ENCODE measurements at regions not wholly inside any gene's neighbourhood (a gene's known extent, or its start where the extent isn't known, plus 50 kb on each side); places are given as distances from the start of the nearest gene placed in this dataset.
"Not testable (repeated sequence)": the region's sequence is repeated elsewhere in the genome, so short reads cannot be mapped to it uniquely, and the experiment has no call there.

GRCh38 chr12:127582074-127582473, 684.9 kb upstream of the TMEM132C start:
- no peak for DNase-seq (ENCODE audit: low spot score)

- no peak for DNase-seq (ENCODE audit: low spot score)
These were observed 683.9 kb upstream of the TMEM132C start for GRCh38 chr12:127583041-127583440.

GRCh38 chr12:127588249-127588648, 678.7 kb upstream of the TMEM132C start:
- peak; percentile 79 for DNase-seq (ENCODE audit: low spot score)

- no peak for DNase-seq (ENCODE audit: low spot score)
These were observed 677.4 kb upstream of the TMEM132C start for GRCh38 chr12:127589541-127589940.

- DNase-seq (ENCODE audit: low spot score): no peak
These were observed 676.1 kb upstream of the TMEM132C start for GRCh38 chr12:127590868-127591267.

GRCh38 chr12:127592245-127592644, 674.7 kb upstream of the TMEM132C start:
- DNase-seq (ENCODE audit: low spot score): no peak

GRCh38 chr12:127594351-127594970, 672.5 kb upstream of the TMEM132C start:
- no peak for DNase-seq (ENCODE audit: low spot score)

GRCh38 chr12:127595506-127595905, 671.5 kb upstream of the TMEM132C start:
- DNase-seq (ENCODE audit: low spot score): no peak

GRCh38 chr12:127596891-127597290, 670.1 kb upstream of the TMEM132C start:
- no peak for DNase-seq (ENCODE audit: low spot score)

GRCh38 chr12:127599436-127599835, 667.5 kb upstream of the TMEM132C start:
- DNase-seq (ENCODE audit: low spot score): no peak

- no peak for DNase-seq (ENCODE audit: low spot score)
These were observed 666.8 kb upstream of the TMEM132C start for GRCh38 chr12:127600211-127600610.

GRCh38 chr12:127606476-127607015, 660.4 kb upstream of the TMEM132C start:
- DNase-seq (ENCODE audit: low spot score): no peak

- no peak for DNase-seq (ENCODE audit: low spot score)
These were observed 659.7 kb upstream of the TMEM132C start for GRCh38 chr12:127607146-127607725.

GRCh38 chr12:127608359-127608758, 658.6 kb upstream of the TMEM132C start:
- DNase-seq (ENCODE audit: low spot score): not testable (repeated sequence)

GRCh38 chr12:127613056-127613455, 653.9 kb upstream of the TMEM132C start:
- DNase-seq (ENCODE audit: low spot score): no peak

GRCh38 chr12:127619869-127620734, 646.9 kb upstream of the TMEM132C start:
- no peak for DNase-seq (ENCODE audit: low spot score)

GRCh38 chr12:127620735-127621355, 646.1 kb upstream of the TMEM132C start:
- no peak for DNase-seq (ENCODE audit: low spot score)

- DNase-seq (ENCODE audit: low spot score): no peak
These were observed 645.6 kb upstream of the TMEM132C start for GRCh38 chr12:127621366-127621765.

GRCh38 chr12:127623362-127623761, 643.6 kb upstream of the TMEM132C start:
- DNase-seq (ENCODE audit: low spot score): no peak

GRCh38 chr12:127625176-127625771, 641.7 kb upstream of the TMEM132C start:
- no peak for DNase-seq (ENCODE audit: low spot score)

GRCh38 chr12:127628645-127629044, 638.3 kb upstream of the TMEM132C start:
- peak; percentile 88 for DNase-seq (ENCODE audit: low spot score)

Data from AG08395 (cell line).